G401.6 (cell line): ENCODE measurements at regions not wholly inside any gene's neighbourhood (a gene's known extent, or its start where the extent isn't known, plus 50 kb on each side); places are given as distances from the start of the nearest gene placed in this dataset.
"Not testable (repeated sequence)": the region's sequence is repeated elsewhere in the genome, so short reads cannot be mapped to it uniquely, and the experiment has no call there.

Source experiments
- FAIRE-seq: peaks from 2 replicates; lab custom pipeline; 2012; peaks lifted over from hg19 to GRCh38; lab: Jason Lieb, UNC

DNA sequence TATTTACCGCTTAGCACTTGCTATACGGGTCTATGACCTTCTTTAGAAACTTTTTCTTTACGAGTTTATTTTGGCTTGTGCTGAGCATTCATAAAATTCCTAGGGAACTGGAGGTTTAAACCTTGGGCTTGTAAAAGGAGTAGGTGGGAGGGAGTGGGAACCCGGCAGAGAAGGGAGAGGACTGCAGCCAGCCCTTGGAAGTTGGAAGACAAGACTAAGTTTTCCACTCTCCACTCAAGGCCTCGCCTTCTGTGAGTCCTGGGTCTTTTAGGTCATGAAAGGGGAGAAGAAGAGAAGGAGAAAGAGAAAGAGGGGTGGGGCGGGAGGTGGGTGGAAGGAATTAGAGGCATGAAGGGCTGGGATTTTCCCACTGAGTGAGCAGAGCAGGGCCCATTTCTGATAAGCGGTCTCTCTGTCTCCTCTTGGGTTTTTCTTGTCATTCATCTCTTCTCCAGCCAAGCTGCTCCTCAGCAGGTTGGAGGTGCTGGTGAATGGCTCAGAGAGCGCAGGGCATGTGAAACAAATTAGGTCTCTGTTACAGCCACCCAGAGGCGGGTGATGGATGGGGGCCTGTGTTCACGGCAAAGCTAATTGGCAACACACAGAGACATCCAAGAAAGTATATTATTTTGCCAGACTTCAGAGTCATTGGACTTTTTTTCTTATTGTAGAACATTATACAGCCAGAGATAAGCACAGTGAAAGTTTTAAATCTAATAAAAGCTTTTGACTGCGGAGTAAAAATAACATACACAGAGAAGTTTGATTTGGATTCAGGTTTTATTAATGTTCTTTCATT, 247.3 kb downstream of the FOXD2 start:
- FAIRE-seq = no peak

DNA sequence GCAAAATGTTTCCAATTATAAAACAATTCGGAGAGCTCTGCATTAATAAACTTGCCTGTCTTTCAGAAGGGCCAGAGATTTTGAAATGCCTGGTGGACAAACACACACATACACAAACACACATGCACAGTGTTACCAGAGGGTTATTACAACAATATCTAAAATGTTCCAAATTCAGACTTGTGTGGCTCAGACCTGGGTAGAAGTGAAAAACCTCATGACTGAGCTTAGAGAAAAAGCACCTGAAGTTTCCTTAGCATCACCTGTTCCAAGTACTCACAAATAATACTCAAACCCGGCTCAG, 247.9 kb downstream of the FOXD2 start:
- no peak for FAIRE-seq

DNA sequence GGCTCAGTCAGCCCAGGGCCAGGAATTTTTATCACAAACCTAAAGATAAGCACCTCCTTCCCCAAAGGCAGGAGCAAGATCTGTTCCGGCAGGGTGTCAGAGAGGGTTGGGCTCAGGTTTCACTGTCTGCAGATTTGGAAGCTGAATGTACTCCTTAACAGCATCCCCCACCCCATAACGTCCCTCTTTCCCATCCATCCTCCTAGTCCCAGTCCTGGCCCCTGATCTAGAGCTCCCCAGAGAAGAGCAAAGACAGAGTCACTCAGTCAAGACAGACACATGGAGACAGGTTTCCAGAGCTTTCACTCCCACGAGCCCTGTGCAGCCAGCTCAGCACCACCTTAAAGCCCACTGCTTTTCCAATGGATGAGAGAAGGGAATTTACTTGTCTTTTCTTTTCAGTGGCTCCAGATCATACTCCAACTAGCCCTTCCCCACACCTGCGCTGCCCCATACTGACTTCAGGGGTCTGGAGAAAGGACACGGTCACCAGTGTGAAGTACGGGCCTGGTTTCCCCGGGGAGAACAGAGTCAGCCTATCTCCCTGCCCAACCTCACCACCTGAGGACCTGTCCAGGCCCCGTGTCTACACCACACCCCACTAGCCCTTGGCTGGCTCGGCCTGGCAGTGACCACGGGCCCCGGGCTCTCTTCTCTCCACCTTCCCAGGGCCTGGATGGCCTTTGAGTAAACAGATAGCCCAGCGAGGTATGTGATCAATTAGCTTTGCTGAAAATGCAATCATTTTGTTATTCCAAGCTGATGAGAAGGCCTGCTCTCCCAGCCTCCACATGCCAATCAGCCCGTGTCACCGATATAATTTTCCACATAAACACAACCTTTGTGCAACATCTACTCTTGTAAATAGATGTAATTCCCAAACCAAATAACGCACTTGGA, 249.1 kb downstream of the FOXD2 start:
- no peak for FAIRE-seq

DNA sequence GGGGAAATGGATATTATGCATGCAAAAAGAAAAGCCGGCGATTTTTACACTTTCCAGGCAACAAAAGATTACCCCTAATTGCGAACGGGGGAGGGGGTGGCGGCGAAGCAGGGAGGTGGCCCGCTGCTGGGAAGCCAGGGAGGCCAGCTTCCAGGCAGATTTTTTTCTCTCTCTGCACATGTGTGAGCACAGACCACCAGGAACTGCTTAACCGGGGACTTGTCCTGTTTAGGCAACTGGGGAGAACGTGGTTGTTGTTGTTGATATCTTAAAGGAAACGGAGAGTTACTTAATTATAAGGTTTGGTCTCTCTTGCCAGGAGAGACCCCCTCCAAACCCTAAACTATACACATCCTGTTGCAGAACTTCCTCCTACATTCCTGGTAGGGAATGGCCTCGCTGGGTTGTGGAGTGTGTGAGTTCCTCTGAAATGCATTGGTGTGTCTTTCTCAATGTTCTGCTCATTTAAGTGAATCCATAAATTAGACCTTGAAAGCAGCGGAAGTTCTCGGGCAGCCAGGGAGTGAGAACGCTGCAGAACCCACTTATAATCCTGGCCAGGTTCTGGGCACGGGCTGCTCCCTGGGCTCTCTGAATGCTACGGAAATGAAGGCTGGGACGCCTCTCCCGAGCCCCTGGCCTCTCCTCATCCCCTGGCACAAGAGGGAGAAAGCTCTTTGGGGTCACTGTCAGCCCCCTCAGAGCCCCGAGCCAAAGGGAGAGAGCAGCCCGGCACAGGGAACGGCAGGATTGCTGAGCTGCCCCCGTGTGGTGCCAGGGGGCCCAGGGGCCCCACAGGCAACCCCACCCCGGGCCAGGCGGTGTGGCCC, 250.0 kb downstream of the FOXD2 start:
- FAIRE-seq = no peak

DNA sequence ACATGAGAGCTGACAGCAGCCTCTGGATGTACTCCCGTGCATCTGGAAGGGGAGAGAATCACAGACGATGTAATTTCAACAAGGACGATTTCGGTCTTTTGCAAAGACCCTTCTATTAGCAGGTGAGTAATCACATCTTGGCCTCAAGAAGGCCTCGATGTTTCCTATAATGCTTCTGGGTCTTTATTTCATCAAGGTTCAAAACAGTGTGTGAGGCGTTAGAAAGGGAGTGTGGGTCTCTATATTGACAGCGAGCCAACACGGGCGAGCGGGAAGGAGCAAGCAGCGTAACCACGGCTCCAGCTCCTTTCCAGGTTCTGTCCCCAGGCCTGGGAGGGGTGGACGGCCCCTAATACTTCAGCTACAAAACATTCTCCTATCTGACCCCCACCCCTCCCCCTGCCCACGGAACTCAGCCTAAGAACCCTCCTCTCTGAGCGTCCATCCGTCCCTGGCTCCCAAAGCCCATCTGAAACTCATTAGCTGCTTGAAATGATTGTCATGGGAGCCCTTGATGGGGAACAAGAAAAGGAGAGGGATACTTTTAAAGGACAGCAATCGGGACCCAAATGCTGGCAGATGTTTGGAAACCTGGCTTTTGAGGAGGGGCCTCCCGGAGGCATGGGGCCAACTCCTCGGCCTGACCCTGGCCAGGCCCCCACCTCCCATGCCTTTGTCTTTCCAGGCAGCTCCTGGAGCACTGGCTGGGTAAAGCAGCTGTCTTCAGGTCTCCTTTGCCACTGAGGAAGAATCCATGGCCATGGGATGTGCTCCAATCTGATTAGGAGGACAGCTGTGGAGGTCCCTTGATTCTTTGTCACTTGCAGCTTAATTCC, 250.8 kb downstream of the FOXD2 start:
- no peak for FAIRE-seq

- FAIRE-seq = no peak
Measured at GRCh38 chr1:47689894-47690293, 252.1 kb downstream of the FOXD2 start.

DNA sequence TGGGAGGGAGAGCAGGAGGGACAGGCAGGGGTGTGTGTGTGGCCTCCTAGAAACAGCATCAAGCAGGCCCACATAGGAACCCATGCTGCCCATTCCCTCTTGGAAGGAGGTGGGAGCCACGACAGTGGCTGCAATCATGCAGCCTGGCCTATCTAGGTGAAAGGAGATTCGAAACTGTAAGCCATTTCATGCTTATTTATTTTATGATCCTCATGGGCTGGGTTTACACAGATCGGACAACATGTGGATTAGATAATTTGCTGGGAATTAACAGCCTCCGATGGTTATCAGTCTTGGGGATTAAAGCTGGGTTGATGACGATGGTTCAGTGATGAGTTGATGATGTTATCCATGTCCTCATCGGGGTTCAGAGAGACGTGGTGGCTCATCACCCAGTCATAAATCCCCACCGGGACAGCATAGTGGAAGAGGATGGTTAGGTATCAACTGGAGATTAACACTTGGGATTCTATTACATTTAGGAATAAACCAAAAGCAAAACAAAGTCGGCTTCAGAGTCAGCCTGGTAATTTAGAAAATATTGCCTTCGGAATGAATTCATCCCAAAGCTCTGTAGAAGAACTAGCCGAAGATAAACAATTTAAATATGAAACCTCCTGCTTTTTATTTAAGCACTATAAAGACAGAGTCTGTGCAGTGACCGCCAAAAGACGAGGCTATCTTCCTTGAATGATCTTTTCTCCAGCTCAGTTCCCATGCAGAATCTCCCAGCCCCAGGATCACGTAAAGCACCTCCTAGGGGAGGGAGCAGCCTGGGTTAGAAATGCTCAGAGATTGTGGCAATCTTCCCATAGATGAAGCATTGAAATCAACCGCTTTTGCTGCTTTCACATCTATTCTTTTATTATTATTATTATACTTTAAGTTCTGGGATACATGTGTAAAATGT, 252.8 kb downstream of the FOXD2 start:
- FAIRE-seq = no peak

DNA sequence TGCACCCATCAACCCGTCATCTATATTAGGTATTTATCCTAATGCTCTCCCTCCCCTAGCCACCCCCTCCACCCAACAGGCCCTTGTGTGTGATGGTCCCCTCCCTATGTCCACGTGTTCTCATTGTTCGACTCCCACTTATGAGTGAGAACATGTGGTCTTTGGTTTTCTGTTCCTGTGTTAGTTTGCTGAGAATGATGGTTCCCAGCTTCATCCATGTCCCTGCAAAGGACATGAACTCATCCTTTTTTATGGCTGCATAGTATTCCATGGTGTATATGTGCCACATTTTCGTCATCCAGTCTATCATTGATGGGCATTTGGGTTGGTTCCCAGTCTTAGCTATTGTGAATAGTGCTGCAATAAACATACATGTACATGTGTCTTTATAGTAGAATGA, 253.4 kb downstream of the FOXD2 start:
- FAIRE-seq = not testable (repeated sequence)

DNA sequence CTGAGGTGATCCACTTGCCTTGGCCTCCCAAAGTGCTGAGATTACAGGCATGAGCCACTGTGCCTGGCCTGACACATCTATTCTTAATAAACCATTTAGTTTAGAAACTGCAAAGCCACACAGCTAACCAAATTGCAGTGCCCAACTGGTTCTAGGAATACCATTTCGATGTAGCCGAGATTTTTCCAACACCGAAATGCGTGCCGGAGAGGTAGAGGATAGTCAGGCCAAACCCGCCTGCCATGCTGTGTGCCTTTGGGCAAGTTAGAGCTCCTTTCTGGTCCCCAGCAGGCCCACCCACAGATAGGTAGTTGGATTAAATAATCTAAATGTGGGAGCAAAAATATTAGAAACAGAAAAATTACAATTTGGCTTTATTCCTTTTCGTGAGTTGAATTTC, 254.4 kb downstream of the FOXD2 start:
- no peak for FAIRE-seq

GRCh38 chr1:47693115-47693514, 255.3 kb downstream of the FOXD2 start:
- no peak for FAIRE-seq

GRCh38 chr1:47694011-47694890, 256.4 kb downstream of the FOXD2 start:
- no peak for FAIRE-seq

DNA sequence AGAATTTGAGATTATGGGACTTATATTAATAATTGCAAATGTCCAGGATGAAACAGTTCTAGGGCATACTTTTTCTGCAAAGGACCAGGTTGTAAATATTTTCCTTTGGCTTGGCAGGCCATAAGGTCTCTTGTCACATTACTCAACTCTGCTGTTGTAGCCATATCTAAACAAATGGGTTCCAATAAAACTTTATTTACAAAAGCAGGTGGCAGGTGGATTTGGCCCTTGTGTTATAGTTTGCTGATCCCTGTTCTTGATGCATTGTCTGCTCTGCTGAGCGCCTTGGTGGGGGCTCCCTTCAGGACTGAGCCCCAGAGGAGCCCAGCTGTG, 258.5 kb downstream of the FOXD2 start:
- no peak for FAIRE-seq

DNA sequence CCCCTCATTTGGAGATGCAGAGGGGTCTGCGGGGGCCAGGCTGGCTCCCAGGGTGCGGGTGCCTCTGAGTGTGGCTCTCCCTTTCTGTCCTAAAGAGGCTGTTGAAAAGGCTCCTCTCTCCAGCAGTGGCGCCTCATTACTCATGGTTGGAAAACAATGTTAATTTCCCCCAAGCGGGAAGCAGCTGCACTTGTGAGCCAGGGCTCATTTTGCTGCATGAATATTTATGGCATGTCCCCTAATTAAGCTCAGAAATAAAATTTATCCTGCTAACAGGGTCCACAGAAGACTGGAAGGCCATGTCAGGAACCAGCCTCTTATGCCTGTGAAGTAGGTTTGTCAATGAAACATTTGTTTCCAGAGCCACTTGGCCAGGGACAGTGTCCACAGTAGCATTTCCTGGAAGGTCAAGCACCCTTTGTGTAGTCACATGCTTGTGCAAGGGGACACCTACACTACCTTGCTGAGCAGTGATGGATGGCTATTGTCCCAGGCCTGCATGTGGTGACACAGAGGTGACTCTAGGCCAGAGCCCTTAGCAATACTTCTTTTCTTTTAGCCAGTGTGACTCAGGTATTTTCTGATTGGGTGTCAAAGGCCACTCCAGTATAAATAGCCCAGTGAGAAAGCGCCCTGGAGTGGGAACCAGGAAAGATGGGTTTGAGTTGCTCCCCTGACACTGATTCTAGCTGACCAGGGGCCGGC, 259.0 kb downstream of the FOXD2 start:
- no peak for FAIRE-seq

GRCh38 chr1:47697616-47698335, 259.9 kb downstream of the FOXD2 start:
- FAIRE-seq = no peak

GRCh38 chr1:47699492-47700235, 261.8 kb downstream of the FOXD2 start:
- no peak for FAIRE-seq

- no peak for FAIRE-seq
Measured at GRCh38 chr1:47701283-47701682, 263.4 kb downstream of the FOXD2 start.

DNA sequence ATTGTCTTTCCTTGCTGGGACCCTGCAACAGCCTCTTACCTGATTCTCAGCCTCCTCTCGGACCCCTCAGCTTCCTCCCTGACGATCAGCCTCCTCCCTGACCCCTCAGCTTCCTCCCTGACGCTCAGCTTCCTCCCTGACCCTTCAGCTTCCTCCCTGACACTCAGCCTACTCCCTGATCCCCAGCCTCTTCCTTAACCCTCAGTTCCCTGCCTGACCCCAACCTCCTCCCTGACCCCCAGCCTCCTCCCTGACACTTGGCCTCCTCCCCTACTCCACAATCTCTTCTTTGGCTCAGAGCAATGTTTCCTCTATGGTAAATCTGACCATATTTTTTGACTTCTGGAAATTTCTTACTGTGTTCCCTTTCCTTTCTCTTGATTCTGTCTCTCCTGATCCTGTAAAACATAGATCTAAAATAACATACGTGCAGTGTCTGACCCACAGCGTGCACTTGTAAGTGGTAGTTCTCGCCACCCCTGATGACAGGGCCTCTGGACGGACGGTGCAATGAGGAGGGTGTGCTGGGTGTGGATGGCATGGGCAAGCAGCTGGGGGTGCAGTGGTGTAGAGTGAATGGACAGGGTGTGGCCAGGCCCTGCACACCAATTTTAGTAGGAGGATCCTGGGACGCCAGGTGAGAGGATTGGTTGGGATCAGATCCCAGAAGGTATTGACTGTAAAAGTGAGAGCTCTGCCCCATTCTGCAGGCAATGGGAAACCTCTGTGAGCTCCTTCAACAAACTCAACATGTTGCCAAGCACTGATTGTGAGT, 264.1 kb downstream of the FOXD2 start:
- FAIRE-seq = no peak
